AG20443 (cell line): ENCODE measurements at regions not wholly inside any gene's neighbourhood (a gene's known extent, or its start where the extent isn't known, plus 50 kb on each side); places are given as distances from the start of the nearest gene placed in this dataset.
"Not testable (repeated sequence)": the region's sequence is repeated elsewhere in the genome, so short reads cannot be mapped to it uniquely, and the experiment has no call there.

ENCODE experiments used
- DNase-seq: peaks from one replicate; pipeline ENCODE4 v3.0.0; 2012; ENCODE audit warnings: low spot score, mixed read lengths

DNA sequence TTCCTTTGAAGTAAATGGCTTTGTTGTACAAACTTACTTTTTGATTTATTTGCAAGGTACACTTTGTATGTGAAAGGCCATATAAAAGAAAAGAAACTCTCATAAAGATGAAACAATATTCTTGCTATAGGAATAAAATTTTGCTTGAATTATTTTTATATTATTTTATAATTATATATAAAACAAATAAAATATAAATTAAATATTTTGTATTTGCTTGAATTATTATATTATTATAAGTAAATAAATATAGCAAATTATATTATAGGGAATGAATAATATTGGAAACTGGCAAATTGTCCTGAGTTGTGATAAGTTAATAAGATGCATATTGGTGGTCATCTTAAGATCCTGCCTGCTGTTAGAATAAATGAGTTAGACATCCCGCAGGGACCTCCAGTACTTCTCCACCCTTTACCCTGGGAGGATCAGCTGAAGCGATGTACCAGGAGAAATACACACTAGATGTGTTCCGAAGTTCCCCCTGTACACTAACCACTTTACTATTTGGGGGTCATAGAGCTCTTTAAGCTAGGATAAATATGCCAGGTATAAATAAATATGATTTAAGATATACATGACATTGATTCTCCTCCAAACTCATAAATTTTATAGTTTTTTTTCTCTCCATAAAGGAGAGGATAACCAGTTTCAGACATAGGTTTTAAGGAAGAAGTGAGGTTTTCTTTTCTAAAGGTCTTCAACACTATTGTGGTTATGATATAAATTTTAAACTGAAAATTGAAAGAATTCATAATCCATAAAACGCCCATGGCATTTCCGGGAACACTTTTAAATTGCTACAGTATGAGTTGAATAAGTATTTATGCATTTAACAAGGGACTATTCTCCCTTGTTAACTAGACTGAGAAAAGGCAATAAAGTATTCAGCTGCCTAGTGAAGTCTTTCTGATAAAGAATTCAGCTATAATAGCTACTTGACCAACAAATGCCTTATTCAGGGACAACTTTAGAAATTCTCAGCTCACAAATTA is 486.3 kb upstream of the MARCKS start:
- no peak for DNase-seq

DNA sequence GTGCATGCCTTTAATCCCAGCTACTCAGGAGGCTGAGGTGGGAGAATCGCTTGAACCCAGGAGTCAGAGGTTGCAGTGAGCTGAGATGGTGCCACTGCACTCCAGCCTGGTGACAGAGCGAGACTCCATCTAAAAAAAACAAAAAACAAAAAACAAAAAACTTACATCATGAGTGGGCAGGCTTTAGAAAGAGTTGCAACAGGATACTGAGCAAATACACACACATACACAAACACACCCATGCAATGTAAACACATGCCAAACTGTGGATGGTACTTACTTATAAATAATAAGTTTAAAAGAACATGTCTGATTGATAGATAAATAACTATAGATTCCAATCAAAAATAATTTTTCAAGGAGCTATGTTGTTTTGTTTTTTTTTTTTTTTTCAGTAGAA is 481.7 kb upstream of the MARCKS start:
- not testable (repeated sequence) for DNase-seq

DNA sequence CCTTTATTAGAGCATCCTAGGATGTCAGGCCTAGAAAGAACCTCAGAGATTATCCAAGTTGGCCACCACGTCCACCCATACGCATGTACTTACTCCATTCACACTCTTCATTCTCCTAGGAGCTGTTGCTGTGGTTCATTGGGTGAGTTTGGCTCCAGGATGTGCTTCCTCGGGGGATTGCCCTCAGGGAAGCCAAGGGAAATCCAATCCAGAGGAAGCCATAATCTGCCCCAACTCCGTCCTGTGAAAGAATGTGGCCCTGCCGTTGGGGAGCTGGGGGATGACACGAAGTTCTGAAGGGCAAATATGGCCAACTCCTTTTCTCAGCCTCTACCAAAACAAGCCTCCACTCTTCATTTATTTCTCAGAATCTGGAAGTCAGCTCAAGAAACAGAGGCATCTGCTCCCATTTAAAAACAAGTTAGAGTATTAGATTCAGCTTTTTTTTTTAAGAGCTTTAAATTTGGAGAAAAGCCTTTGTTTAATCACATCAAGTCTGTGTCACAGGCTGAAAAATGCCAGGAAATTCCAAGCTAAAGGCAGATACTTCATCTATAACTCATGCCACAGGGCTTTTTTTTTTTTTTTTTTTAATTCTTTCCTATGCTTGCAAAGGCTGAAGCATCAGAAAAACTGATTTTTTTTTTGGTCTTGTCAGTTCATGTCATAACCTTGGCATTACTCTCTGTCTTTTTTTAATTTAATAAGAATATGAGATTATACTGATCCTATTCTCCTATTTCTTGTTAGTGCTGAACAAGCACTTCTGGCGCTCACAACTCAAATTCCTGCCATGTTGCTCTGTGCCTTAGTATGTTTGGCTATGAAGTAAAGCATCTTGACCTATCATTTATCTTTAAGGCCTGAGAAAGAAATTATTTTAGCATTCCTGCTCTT is 480.9 kb upstream of the MARCKS start:
- DNase-seq: peak; percentile 63

DNA sequence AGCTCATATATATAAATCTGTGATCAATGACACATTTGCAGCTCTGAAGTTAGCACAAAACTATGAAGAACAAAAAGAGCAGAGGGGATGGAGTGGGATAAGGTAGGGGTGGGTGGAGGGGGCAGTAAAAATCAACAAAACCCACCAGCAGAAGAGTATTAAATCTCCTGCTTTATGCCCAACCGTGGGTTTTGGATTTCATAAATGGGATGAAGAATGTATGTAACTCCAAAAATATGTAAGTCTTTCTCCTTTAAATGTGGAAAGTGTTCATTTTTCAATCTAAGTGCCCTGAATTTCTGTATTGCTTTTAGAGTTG is 480.3 kb upstream of the MARCKS start:
- no peak for DNase-seq

DNA sequence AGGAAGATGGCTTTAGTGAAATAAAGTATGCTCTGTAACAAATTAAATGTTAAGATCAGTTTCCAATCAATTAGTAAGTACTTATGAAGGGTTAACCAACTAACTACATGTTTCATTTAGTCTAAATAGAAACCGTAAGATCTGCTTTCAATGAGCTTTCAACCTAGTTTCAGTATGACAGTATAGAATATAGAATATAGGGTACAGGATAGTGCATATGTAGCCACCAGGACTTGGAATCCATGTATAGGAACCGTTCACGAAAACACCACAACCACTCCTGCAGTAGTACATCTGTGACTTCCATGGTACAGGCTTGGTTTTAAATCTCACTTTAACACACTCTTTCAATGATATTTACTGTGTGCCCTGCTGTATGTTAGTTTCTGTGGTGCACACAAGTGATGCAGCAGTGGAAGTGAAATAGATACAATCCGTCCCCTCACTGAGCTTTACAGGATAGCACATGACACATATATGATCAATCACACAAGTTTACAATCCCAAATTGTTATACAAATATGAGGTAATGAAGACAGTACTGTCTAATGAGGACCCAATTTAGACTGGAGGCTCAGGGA is 479.7 kb upstream of the MARCKS start:
- DNase-seq: no peak

DNA sequence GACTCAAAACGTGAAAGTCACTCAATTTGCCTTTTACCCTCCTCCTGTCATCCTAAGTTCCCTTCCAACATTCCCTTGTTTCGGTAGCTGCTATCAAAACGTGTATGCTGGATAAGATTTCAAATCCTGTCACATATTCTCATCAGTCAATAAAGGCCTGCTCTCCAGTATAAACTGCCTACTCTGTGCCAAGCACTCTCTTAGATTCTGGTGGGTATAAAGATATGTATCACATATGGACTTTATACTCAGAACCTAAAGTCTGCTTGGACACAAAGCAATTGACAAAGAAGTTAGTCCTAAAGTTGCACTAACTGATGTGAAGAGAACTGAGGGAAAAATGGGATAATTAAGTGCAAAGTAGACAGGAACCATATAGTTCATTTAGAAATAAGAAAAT is 476.6 kb upstream of the MARCKS start:
- DNase-seq: no peak

DNA sequence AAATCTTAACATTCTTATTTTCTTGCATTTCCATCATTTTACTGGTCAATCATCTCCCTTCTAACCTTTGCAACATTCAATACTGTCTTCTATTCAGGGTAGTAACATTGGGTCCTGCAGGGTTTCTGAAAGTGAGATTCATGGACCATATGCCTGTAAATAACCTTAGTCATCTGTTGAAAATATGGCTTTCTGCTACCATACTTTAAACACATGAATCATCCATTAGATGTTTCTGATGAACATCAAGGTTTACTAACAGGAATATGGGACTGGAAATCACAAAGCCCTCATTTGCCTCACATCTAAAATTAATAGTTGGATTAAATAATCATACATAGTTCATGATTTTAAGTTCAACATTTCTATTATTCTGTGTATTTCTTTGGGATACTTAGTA is 475.9 kb upstream of the MARCKS start:
- DNase-seq: no peak

DNA sequence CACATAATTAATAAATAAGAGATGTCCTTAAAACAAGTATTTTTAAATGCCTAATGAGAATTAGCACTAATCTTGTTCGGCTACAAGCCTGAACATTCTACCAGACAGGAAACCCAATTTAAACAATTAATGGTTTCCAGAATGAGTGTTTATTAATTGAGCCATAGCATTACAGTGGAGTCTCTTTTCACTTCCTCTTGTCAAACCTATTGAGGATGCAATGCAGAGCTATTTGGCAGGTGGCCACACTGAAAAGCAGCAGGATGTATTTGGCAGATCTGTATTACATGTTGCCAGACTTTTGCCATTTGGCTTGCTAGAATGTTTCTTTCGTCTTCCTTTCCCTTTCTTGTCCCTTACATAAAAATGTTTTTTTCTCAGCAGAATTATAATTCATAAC is 475.2 kb upstream of the MARCKS start:
- no peak for DNase-seq

DNA sequence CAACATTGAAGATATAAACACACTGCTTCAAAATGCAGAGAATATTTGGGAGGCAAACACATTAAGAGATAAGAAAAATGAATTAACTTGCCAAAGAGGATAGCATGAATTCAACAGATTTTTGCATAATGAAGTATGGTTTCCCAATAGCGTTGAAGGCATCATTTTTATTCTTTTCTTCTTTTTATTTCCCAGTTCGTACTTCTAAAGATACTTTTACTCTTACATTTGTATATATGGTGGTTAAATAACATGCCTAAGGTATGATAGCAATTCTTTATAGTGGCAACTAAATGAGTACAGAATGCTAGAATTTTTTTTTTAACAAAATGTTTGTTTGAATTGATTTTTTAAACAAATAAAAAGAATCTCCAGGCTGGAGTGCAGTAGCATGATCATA is 473.4 kb upstream of the MARCKS start:
- DNase-seq: no peak

DNA sequence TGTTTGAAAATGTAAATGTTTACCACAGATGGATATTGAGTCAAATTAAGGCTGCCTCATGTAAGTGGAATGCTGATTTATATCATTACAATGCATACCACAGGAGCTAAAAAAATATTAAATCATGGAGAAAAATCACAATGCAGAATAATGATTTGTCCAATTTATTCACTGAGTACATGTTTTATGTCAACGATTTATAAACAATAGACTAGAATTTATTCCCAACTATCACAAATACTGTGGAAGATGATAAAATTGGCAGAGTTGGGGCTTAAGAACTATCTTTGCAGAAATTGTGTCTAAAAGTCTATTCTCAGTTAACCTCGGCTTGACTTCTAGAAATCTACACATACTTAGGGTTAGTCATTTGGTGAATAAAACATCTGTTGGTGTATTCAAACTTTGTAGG is 472.1 kb upstream of the MARCKS start:
- no peak for DNase-seq

DNA sequence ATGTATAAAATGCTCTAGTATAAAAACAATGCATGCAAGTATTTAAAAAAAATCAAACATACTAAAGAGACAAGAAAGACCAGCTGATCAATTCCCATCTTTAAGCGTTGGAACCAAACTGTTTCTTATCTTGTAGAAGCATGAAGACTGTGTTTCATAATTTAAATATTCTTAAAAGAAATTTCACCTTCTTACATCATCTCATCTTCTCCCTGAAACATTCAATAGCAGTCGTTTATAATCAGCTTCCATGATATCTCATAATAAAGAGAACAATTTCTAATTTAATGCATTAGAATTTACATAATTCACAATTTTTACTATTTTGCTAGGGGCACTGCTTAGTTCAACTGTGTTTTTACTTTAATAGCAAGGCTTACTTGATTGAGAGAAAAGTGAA is 468.1 kb upstream of the MARCKS start:
- DNase-seq: no peak

DNA sequence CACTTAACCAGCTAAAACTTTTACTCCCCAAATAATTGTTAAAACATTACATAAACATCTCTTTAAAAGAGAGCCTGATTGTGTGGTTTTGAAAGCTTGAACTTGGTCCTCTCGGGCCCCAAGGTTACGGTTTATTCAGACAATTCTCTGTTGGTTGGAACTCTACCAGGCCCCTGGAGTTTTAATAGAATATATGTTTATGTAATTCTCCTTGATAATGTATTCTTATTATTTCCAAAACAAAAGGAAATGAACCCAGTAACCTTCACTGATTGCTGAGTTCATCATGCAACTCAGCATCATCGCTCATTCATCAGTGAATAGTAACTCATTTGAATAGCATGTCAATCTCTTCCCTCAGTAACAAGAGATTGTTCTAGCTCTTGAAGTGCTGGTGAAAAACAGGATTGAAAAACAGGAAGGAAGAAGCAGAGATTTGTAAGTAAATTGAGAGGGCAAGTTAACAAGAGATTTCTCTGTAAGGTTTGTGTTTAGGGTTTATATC is 464.5 kb upstream of the MARCKS start:
- DNase-seq: no peak

DNA sequence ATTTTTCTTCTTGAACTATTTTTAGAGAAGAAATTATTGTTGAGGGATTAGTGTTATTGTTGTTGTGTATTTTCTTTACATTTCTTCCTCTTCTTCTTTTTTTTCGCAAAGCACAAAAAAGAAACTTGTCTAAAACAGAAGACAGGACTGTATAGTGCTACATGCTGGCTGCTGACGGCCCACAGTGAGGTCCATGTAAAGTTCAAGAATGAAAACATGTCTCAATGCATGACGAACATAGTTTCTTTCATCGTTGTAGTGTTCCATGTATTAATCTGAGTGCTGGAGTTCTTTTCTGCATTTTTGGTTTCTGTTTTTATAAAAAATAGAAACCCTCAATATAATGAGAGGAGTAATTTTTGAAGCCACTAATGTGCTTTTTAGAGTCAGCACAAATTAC is 462.9 kb upstream of the MARCKS start:
- DNase-seq: no peak

DNA sequence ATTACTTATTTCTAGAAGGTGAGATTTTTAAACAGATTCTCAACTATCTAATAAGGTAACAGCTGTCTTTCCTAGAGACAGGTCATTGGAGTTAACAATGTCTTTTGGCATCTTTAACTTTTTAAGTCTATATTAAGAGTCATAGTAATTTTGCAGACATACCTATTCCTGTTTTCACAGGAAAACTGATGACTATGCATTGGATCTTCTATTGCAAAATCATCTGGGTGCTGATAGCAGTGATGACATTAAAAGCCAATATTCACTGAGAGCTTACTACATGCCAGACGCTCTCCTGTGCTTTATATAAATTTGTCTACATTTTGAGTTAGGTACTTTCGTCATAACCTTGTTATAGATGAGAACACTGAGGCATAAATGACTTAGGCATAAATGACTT is 462.4 kb upstream of the MARCKS start:
- DNase-seq: no peak

DNA sequence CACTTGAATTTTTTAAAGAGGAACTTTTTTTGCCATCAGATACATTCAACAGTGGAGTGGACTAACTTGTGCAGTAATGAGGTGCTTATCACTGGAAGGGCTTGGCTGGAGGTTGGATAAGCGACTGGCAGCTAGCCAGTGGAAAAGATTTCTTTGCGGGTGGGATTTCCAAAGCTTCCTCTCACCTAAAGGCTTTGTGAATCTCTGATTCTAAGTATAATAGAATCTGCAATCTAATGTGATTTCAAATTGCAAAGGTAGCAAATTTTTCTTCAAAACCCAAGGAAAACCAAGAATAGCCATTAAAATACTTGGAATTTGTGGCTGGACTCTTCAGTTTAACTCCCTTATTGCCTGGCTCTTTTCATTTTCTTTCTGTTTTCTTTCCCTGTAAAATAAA is 460.4 kb upstream of the MARCKS start:
- DNase-seq: no peak

DNA sequence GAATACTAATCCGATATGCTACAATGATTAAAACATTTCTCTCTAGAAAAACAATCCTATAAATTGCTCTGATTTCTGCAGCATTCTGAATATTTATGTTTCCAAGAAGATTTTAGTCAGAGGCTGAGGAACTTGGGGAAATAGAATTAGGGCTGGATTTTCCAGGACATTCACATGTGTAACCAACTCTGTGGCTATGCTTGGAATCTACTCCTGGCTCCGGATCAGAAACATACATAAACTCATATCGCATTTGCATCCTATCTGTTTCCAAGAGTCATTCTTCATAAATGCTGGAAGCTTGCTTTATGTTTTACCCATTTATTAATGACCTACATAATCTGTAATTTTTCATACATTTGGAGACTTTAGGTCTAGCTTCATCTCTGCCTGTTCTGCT is 459.9 kb upstream of the MARCKS start:
- DNase-seq: no peak

DNA sequence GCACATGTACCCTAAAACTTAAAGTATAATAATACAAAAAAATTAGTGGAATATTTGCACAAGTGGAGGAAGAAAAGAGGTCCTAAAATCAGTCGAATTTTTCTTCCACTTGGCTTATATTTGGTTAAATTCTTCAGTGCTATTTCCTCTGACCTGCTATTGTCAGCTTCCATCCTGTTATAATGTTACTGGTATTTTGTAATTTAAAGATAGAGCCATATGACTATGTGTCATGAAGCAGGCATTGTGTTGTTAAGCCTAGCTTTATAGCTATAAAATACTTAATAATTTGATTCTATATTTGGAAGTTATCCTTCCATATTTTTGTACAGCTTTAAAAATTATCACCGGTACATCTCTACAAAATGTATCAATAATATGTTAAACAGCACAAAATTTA is 455.9 kb upstream of the MARCKS start:
- DNase-seq: no peak

DNA sequence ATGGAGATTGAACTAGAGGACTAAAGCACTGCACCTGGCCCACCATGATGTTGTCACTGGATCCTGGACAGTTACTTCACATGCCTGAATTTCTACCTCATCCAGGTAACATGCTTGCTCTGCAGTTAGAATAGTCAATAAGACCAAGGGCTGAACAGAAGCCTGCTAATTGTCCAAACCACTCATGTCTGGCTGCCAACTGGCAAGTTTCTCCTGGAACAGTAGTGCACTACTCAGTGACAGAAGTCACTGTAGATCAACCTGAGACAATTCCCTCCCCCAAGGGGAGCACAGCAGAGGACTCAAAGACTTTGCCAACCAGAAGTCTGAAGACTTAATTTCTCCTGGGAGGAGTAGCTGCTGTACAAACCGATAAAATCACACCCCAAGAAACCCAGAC is 454.6 kb upstream of the MARCKS start:
- DNase-seq: no peak

DNA sequence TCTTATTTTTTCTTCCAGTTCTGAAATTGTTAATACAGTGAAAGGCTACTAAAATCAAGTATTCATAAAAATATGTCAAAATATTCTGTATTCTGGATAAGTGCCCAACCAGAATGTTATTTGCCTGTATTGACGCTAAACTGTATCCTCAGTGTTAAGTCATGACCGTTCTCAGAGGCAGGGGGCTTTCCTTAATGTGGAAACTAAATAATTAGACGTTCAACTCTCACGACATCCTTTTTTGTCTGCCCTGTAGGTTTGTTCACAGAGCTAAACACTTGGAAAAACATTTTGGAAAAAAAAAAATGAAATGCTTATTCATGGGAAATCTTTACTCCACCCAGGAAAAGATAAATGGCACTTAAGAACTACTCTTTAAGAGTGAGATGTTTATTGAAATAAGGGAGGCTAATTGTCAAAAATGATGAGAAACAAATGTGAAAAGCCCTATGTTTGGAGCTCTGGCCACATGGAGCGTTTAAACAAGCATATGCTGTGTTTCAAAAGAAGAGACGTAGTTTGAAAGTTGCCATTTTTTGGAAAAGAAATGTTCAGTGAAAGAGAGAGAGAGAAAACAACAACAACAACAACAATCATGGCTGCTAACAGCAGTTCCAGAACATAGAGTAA is 453.1 kb upstream of the MARCKS start:
- no peak for DNase-seq

DNA sequence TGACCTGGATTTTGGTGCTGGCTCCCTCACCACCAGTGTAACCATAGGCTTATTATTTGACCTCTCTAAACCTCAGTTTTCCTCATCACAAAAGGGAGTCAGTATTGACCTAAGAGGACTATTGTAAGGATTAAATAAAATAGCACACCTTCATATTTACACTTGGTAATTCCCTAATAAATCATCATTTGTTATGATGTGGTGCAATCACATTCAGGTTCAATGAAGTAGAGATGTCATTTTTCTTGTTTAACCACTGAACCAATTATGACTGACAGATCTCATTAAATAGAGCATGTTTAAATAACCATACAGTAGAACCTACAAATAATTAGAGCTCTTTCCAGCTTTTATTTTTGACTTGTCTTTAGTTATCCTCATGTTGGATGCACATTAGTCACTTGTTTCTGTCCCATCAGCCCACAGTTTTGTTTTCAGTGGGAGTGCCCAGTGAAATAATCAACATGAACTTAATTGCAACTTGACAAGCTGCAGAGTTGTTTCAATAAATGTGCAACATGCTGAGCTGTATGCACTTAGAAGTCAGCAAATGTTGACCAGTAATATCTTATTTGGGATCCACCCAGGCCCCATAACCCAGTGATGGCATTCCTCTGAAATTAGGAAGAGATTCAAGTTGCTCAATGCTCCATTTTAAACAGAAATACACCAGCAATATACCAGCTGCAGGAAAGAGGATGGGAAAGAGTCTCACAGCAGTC is 451.7 kb upstream of the MARCKS start:
- DNase-seq: peak; percentile 40

DNA sequence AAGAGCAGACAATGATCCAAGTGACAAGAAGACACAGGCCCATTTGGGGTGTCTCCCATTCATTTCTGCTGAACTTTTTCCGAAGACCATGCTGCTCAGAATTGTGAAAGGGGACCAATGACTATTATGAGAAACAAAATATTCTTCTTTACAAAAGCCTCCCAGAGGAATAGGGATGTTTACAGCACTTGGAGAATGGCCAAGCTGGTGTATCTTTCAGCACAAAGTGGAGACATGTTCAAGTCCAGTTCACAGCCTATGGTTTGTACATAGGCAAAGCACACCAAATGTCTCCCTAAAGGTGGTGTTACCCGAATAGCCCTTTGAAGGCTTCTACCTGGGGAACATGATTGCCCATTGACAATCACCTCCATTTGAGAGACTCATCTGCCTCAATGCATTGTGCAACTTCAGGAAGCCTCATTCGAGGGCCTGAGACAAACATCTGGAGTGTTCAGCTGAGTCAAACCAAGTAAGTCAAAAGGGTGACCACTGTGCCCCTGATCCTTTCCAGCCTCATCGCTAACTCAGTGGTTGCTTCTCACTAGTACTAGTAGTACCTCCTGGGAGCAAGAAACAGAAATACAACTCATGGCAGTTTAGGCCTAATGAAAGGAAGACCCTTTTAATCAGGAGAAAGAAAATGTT is 451.0 kb upstream of the MARCKS start:
- no peak for DNase-seq
